ENCODE measurements at regions not wholly inside any gene's neighbourhood (a gene's known extent, or its start where the extent isn't known, plus 50 kb on each side); places are given as distances from the start of the nearest gene placed in this dataset.

GRCh38 chr11:59011655-59012397, 72.5 kb downstream of the GLYATL1 start:
- Histone ChIP-seq H3K9me3 (ENCODE audit: control insufficient read depth, insufficient read depth, low read length) (no peaks in the 10 kb centered on the region), H3K27ac (ENCODE audit: low read depth, low read length) (peak overlapping the region; percentile 29), H3K79me2 (ENCODE audit: control insufficient read depth, low read length) (no peaks in the 10 kb centered on the region), H3K4me3 (ENCODE audit: low read length) (peak overlapping the region; percentile 30), H3F3A (ENCODE audit: control insufficient read depth, insufficient read depth) (no peaks in the 10 kb centered on the region), H3K4me2 (ENCODE audit: low read length) (peak overlapping the region; percentile 60), H3K9me2 (replicated peaks; ENCODE audit: control insufficient read depth, low read length) (no peaks in the 10 kb centered on the region), H4K20me1 (ENCODE audit: control insufficient read depth, insufficient read depth, low read depth, low read length) (no peaks in the 10 kb centered on the region), H3K27me3 (ENCODE audit: control insufficient read depth, low read length) (no peaks in the 10 kb centered on the region), H3K4me1 (ENCODE audit: control insufficient read depth, low read length) (peaks cover 51% of the 10 kb centered on the region), H3K36me3 (ENCODE audit: control insufficient read depth, low read length) (no peaks in the 10 kb centered on the region)
- TF ChIP-seq EZH2phosphoT487 (IDR thresholded peaks at IDR 0.05; ENCODE audit: borderline replicate concordance, low read length) (no peak), CTCF (IDR thresholded peaks at IDR 0.05; ENCODE audit: low read depth, low read length, poor library complexity, severe bottlenecking) (no peak)

GRCh38 chr11:59012398-59013265, 73.3 kb downstream of the GLYATL1 start:
- TF ChIP-seq EZH2phosphoT487 (IDR thresholded peaks at IDR 0.05; ENCODE audit: borderline replicate concordance, low read length) (no peak), CTCF (IDR thresholded peaks at IDR 0.05; ENCODE audit: low read depth, low read length, poor library complexity, severe bottlenecking) (no peak)
- H3K9me2 ChIP-seq (replicated peaks; ENCODE audit: control insufficient read depth, low read length), result no peaks in the 10 kb centered on the region
- peak overlapping the region; percentile 29; the same call in 1 of the 2 replicates for H3K27ac ChIP-seq (ENCODE audit: low read depth, low read length)
- no peaks in the 10 kb centered on the region for H3F3A ChIP-seq (ENCODE audit: control insufficient read depth, insufficient read depth)
- H3K4me3 ChIP-seq (ENCODE audit: low read length), result peak overlapping the region; percentile 30; the same call in 1 of the 2 replicates
- H3K36me3 ChIP-seq (ENCODE audit: control insufficient read depth, low read length), result no peaks in the 10 kb centered on the region
- peaks cover 51% of the 10 kb centered on the region for H3K4me1 ChIP-seq (ENCODE audit: control insufficient read depth, low read length)
- H3K79me2 ChIP-seq (ENCODE audit: control insufficient read depth, low read length), result no peaks in the 10 kb centered on the region
- peak overlapping the region; percentile 60 for H3K4me2 ChIP-seq (ENCODE audit: low read length)
- H3K9me3 ChIP-seq (ENCODE audit: control insufficient read depth, insufficient read depth, low read length), result no peaks in the 10 kb centered on the region
- H4K20me1 ChIP-seq (ENCODE audit: control insufficient read depth, insufficient read depth, low read depth, low read length), result no peaks in the 10 kb centered on the region
- H3K27me3 ChIP-seq (ENCODE audit: control insufficient read depth, low read length), result no peaks in the 10 kb centered on the region

GRCh38 chr11:59025097-59025496, 61.0 kb upstream of the GLYATL1B start:
- H3K4me3 ChIP-seq (ENCODE audit: low read length), result no peak overlapping the region
- no peak overlapping the region for H3K4me2 ChIP-seq (ENCODE audit: low read length)
- no peaks in the 10 kb centered on the region for H4K20me1 ChIP-seq (ENCODE audit: control insufficient read depth, insufficient read depth, low read depth, low read length)
- TF ChIP-seq CTCF (IDR thresholded peaks at IDR 0.05; ENCODE audit: low read depth, low read length, poor library complexity, severe bottlenecking) (no peak), EZH2phosphoT487 (IDR thresholded peaks at IDR 0.05; ENCODE audit: borderline replicate concordance, low read length) (no peak)
- H3K4me1 ChIP-seq (ENCODE audit: control insufficient read depth, low read length), result peaks cover 19% of the 10 kb centered on the region
- no peaks in the 10 kb centered on the region for H3K27me3 ChIP-seq (ENCODE audit: control insufficient read depth, low read length)
- no peaks in the 10 kb centered on the region for H3K79me2 ChIP-seq (ENCODE audit: control insufficient read depth, low read length)
- no peak overlapping the region for H3K27ac ChIP-seq (ENCODE audit: low read depth, low read length)
- no peaks in the 10 kb centered on the region for H3K9me2 ChIP-seq (replicated peaks; ENCODE audit: control insufficient read depth, low read length)
- H3K9me3 ChIP-seq (ENCODE audit: control insufficient read depth, insufficient read depth, low read length), result no peaks in the 10 kb centered on the region
- H3K36me3 ChIP-seq (ENCODE audit: control insufficient read depth, low read length), result no peaks in the 10 kb centered on the region
- no peaks in the 10 kb centered on the region for H3F3A ChIP-seq (ENCODE audit: control insufficient read depth, insufficient read depth)

Measured in DOHH2 (cell line).